ENCODE measurements at regions not wholly inside any gene's neighbourhood (a gene's known extent, or its start where the extent isn't known, plus 50 kb on each side); places are given as distances from the start of the nearest gene placed in this dataset.

- Histone ChIP-seq H2BK20ac (ENCODE audit: low read length) (no peak overlapping the region), H2AFZ (ENCODE audit: low read length) (no peak overlapping the region), H3K23me2 (ENCODE audit: low read depth, low read length) (no peaks in the 10 kb centered on the region), H3K27me3 (replicated peaks in 1 of 4; ENCODE audit: control insufficient read depth in 3 of 4, extremely low read depth in 1 of 4, insufficient read depth in 3 of 4, low read length in 3 of 4) (no peaks in the 10 kb centered on the region), H2BK12ac (ENCODE audit: low read depth, low read length) (no peak overlapping the region), H3K79me1 (ENCODE audit: low read depth, low read length) (no peaks in the 10 kb centered on the region), H3K79me2 (ENCODE audit: control insufficient read depth in 1 of 2, insufficient read depth in 2 of 2, low read length in 2 of 2) (no peaks in the 10 kb centered on the region), H3K4me1 (replicated peaks in 1 of 4; ENCODE audit: control insufficient read depth in 3 of 4, insufficient read depth in 4 of 4, low read length in 3 of 4) (no peaks in the 10 kb centered on the region), H3K36me3 (ENCODE audit: control insufficient read depth in 2 of 4, insufficient read depth in 4 of 4, low read length in 3 of 4) (no peaks in the 10 kb centered on the region), H3K9ac (replicated peaks in 1 of 4; ENCODE audit: extremely low read depth in 1 of 4, low read depth in 3 of 4, low read length in 3 of 4) (no peak overlapping the region), H4K91ac (replicated peaks; ENCODE audit: insufficient read length, low read length) (no peak overlapping the region), H4K20me1 (replicated peaks in 1 of 2; ENCODE audit: control insufficient read depth in 1 of 2, insufficient read depth in 2 of 2, low read length in 2 of 2) (no peaks in the 10 kb centered on the region), H3K18ac (ENCODE audit: extremely low read depth, low read length) (no peak overlapping the region), H3K14ac (ENCODE audit: insufficient read length) (no peak overlapping the region), H4K8ac (ENCODE audit: extremely low read depth, insufficient read depth, low read length) (no peak overlapping the region), H3K27ac (ENCODE audit: low read depth, low read length) (no peak overlapping the region), H2AK5ac (ENCODE audit: low read depth, low read length) (no peak overlapping the region), H3K4me3 (ENCODE audit: extremely low read depth in 1 of 4, insufficient read depth in 2 of 4, low read depth in 3 of 4, low read length in 4 of 4) (no peak overlapping the region), H3K4ac (replicated peaks; ENCODE audit: insufficient read length, low read depth, low read length) (no peak overlapping the region), H2BK15ac (ENCODE audit: low read length) (no peak overlapping the region), H4K5ac (ENCODE audit: insufficient read length, low read depth, low read length) (no peak overlapping the region), H2BK120ac (replicated peaks; ENCODE audit: low read depth, low read length) (no peak overlapping the region), H2BK5ac (ENCODE audit: low read depth, low read length) (no peak overlapping the region), H3K56ac (replicated peaks; ENCODE audit: insufficient read length, low read depth, low read length) (no peak overlapping the region), H3K9me3 (ENCODE audit: insufficient read depth in 2 of 2, low read depth in 1 of 2, low read length in 1 of 2) (0 out of 4 replicates have a peak, but pooled peaks cover 0 to 2% of the 10 kb centered on the region in 2 experiments), H3K23ac (ENCODE audit: insufficient read length) (no peak overlapping the region), H3K4me2 (ENCODE audit: insufficient read depth in 1 of 2, low read depth in 2 of 2, low read length in 2 of 2) (no peak overlapping the region)
- FAIRE-seq (no peak), DNase-seq (ENCODE audit: low read depth in 1 of 2, low spot score in 2 of 2) (no peak)
- POLR2A ChIA-PET (ENCODE audit: partially characterized antibody) = no interaction called here
- CTCF ChIA-PET (ENCODE audit: partially characterized antibody) = no interaction called here
- WGBS, 2 experiments (ENCODE audit: extremely low coverage in 1 of 2, insufficient coverage in 1 of 2, insufficient read length in 1 of 2, insufficient replicate concordance in 2 of 2, low coverage in 1 of 2, low lambda C conversion rate in 2 of 2, missing lambda C conversion rate in 1 of 2) = 90% methylated on average over 3 of the region's 3 CpGs; no CpG with 5 or more reads in 1 of the 2 experiments
- TF ChIP-seq JUND (IDR thresholded peaks at IDR 0.05; ENCODE audit: low read length) = no peak
- no peak for TF ChIP-seq POLR2A (IDR thresholded peaks at IDR 0.05; ENCODE audit: control extremely low read depth in 1 of 2, low read depth in 2 of 2, low read length in 2 of 2)
- no peak for TF ChIP-seq KDM5A (IDR thresholded peaks at IDR 0.05; ENCODE audit: low read length)
- TF ChIP-seq GABPA (IDR thresholded peaks at IDR 0.05; ENCODE audit: borderline replicate concordance, insufficient read depth, low read length) = no peak
- no peak for TF ChIP-seq CBX8 (IDR thresholded peaks at IDR 0.05; ENCODE audit: borderline replicate concordance, low read depth, low read length)
- TF ChIP-seq BCL11A (IDR thresholded peaks at IDR 0.05; ENCODE audit: low read depth in 2 of 2, low read length in 2 of 2) = no peak
- no peak for TF ChIP-seq NANOG (IDR thresholded peaks at IDR 0.05; ENCODE audit: insufficient read depth, low read depth, low read length, poor library complexity, severe bottlenecking)
- TF ChIP-seq SP2 (IDR thresholded peaks at IDR 0.05; ENCODE audit: low read length) = no peak
- no peak for TF ChIP-seq CTBP2 (IDR thresholded peaks at IDR 0.05; ENCODE audit: borderline replicate concordance, insufficient read depth, insufficient read length, low read length)
- no peak for TF ChIP-seq SP1 (IDR thresholded peaks at IDR 0.05; ENCODE audit: low read depth, low read length)
- no peak for TF ChIP-seq TCF12 (IDR thresholded peaks at IDR 0.05; ENCODE audit: low read depth, low read length)
- no peak for TF ChIP-seq POU5F1 (IDR thresholded peaks at IDR 0.05; ENCODE audit: low read depth, low read length)
Observed at GRCh38 chr13:103839460-103839859, 773.2 kb upstream of the SLC10A2 start.
